Testis (tissue), 2 donors: ENCODE measurements at regions not wholly inside any gene's neighbourhood (a gene's known extent, or its start where the extent isn't known, plus 50 kb on each side); places are given as distances from the start of the nearest gene placed in this dataset.

Experiments used
- POLR2A ChIP-seq: fragments of 450-650 bp; IDR thresholded peaks from one replicate; pipeline ENCODE4 v1.6.1; 2017; ENCODE audit warnings: antibody characterized with exemption, mild to moderate bottlenecking, moderate library complexity
- TF ChIP-seq, protein P1 (sequence below), 3 experiments: fragments of 450-650 bp in 2 of 3; fragments of 200-600 bp in 1 of 3; sonication (generic) in 1 of 3; IDR thresholded peaks; one replicate each; pipeline ENCODE4 v1.5.1; 2016 to 2019; ENCODE audit warnings: antibody characterized with exemption in 3 of 3, mild to moderate bottlenecking in 2 of 3, moderate library complexity in 1 of 3

DNA sequence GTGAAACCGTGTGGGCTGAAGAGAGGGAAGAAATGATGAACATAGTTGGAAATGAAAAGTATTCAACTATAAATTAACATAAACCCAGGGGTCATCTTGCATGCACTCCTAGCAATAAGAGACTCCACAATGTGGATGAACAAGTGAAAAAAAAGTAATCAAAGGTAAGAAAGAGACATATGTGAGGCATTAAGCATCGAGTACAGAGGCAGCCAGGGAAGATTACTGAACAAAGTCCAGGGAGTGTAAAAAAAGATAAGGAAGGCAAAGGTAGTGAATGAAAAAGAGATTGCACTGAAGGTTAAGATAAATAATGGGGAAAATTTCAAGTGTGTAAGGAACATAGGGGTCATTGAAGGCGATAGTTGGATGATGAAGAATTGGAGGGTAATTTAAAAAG is 330.8 kb upstream of the PROX1 start:
- TF ChIP-seq POLR2A, result no peak
- TF ChIP-seq, protein P1, sequence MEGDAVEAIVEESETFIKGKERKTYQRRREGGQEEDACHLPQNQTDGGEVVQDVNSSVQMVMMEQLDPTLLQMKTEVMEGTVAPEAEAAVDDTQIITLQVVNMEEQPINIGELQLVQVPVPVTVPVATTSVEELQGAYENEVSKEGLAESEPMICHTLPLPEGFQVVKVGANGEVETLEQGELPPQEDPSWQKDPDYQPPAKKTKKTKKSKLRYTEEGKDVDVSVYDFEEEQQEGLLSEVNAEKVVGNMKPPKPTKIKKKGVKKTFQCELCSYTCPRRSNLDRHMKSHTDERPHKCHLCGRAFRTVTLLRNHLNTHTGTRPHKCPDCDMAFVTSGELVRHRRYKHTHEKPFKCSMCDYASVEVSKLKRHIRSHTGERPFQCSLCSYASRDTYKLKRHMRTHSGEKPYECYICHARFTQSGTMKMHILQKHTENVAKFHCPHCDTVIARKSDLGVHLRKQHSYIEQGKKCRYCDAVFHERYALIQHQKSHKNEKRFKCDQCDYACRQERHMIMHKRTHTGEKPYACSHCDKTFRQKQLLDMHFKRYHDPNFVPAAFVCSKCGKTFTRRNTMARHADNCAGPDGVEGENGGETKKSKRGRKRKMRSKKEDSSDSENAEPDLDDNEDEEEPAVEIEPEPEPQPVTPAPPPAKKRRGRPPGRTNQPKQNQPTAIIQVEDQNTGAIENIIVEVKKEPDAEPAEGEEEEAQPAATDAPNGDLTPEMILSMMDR (IDR thresholded peaks at IDR 0.05), result no peak
